Vagina (tissue), 2 donors: ENCODE measurements at regions not wholly inside any gene's neighbourhood (a gene's known extent, or its start where the extent isn't known, plus 50 kb on each side); places are given as distances from the start of the nearest gene placed in this dataset.

ENCODE experiments used
- POLR2A ChIP-seq, 2 donors: fragments of 450-650 bp; IDR thresholded peaks; one replicate each; pipeline ENCODE4 v1.6.1; 2017; ENCODE audit warnings: antibody characterized with exemption in 2 of 2, mild to moderate bottlenecking in 2 of 2, moderate library complexity in 2 of 2
- POLR2AphosphoS5 ChIP-seq, 2 donors: sonication (generic); formaldehyde crosslinking; IDR thresholded peaks; one replicate each; pipeline ENCODE4 v1.9.0; 2017; ENCODE audit warnings: antibody characterized with exemption in 2 of 2, mild to moderate bottlenecking in 2 of 2, low read depth in 1 of 2; ENCODE audit not compliant: insufficient read depth in 1 of 2
- TF ChIP-seq, protein P1 (sequence below), 3 experiments: fragments of 450-650 bp in 2 of 3; fragments of 200-600 bp in 1 of 3; sonication (generic) in 1 of 3; IDR thresholded peaks; one replicate each; pipeline ENCODE4 v1.5.1; 2017 to 2019; ENCODE audit warnings: antibody characterized with exemption in 3 of 3, mild to moderate bottlenecking in 2 of 3, moderate library complexity in 2 of 3

DNA sequence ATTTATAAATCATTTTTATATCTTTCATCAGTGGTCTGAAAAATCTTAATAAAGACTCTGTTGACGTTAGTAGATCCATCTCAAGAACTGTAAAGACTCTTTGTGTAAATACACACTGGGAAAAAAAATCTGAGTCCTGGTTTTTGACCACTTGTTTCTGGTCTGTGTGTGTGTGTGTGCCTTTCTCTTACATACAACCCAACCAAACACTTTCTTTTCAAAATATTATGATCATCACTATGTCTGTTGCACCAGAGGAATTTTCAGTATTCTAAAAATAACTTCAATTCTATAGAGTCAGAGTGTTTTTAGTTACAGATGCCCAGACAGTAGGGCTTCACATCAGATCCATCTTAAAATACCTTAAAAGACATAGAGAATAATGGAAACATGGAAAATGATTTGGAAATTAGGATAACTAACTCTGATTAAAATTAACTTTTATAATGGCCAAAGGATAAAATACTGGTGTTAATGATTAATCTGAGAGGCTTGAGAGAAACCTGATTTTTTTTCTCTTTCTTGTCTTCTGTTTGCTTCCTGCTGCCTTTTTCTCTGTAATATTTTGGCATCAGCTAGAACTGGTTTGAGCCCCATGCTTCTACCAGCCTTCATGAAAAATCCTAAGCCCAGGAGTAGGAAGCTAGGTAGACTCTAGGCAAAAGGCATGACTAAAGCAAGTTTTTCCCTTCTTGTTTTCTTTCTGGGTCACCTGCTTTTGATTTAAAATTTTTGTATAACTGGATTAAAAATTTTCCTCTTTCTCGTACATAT lies 99.7 kb downstream of the ATXN3L start:
- no peak for TF ChIP-seq POLR2AphosphoS5 (IDR thresholded peaks at IDR 0.05; ENCODE audit: insufficient read depth in 1 of 2, low read depth in 1 of 2)
- TF ChIP-seq, protein P1, sequence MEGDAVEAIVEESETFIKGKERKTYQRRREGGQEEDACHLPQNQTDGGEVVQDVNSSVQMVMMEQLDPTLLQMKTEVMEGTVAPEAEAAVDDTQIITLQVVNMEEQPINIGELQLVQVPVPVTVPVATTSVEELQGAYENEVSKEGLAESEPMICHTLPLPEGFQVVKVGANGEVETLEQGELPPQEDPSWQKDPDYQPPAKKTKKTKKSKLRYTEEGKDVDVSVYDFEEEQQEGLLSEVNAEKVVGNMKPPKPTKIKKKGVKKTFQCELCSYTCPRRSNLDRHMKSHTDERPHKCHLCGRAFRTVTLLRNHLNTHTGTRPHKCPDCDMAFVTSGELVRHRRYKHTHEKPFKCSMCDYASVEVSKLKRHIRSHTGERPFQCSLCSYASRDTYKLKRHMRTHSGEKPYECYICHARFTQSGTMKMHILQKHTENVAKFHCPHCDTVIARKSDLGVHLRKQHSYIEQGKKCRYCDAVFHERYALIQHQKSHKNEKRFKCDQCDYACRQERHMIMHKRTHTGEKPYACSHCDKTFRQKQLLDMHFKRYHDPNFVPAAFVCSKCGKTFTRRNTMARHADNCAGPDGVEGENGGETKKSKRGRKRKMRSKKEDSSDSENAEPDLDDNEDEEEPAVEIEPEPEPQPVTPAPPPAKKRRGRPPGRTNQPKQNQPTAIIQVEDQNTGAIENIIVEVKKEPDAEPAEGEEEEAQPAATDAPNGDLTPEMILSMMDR (IDR thresholded peaks at IDR 0.05): no peak
- TF ChIP-seq POLR2A (IDR thresholded peaks at IDR 0.05): no peak
